ENCODE measurements at regions not wholly inside any gene's neighbourhood (a gene's known extent, or its start where the extent isn't known, plus 50 kb on each side); places are given as distances from the start of the nearest gene placed in this dataset.

DNA sequence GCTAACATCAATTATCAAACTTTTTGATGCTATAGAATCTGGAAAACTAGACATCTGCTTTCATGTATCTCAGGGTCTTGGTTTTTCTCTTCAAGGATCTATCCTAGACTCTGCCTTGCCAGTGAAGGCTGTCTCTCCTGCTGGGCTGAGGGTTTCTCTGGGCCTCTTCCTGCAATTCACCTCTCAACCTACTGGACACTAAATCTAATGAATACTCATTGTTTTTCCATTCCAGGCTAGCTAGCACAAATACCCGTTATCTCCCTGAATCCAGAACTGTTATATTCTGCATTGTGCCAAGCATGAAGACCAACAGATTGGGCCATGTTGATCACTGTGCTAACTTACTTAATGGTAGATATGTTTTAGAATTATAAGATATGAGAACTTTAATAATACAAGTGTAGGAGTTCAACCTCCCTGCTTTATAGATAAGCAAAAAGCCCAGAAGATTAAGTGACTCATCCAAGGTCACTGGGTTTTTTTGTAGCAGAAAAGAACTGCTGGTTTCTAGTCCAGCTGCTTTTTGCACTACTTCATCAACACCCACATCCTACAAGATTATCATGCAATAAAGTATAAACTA lies 56.5 kb upstream of the RNF38 start:
- TF ChIP-seq EZH2 (IDR thresholded peaks at IDR 0.05; ENCODE audit: low read length, unreplicated experiment): no peak
- no peak for TF ChIP-seq CTCF (conservative IDR thresholded peaks at IDR 0.05; ENCODE audit: low read depth, low read length)
